H9 (cell line): ENCODE measurements at regions not wholly inside any gene's neighbourhood (a gene's known extent, or its start where the extent isn't known, plus 50 kb on each side); places are given as distances from the start of the nearest gene placed in this dataset.

Source experiments
- DNase-seq: peaks from one replicate; pipeline ENCODE4 v3.0.0-alpha.2; 2017
- H2AFZ ChIP-seq: one replicate; pipeline ENCODE4 v1.6.1; 2013; ENCODE audit warnings: mild to moderate bottlenecking, low read length, control low read depth, moderate library complexity
- H2AK5ac ChIP-seq: 2 replicates; pipeline ENCODE4 v1.6.1; 2013; ENCODE audit warnings: low read length, control low read depth, mixed read lengths; ENCODE audit not compliant: insufficient read length
- H2BK120ac ChIP-seq: one replicate; pipeline ENCODE4 v1.6.1; 2013; ENCODE audit warnings: low read depth, mild to moderate bottlenecking, low read length, control low read depth, inconsistent platforms; ENCODE audit not compliant: poor library complexity, severe bottlenecking
- H2BK12ac ChIP-seq: 2 replicates; pipeline ENCODE4 v1.6.1; 2013; ENCODE audit warnings: low read length, control low read depth, mixed read lengths, low read depth; ENCODE audit not compliant: insufficient read length
- H2BK15ac ChIP-seq: 2 replicates; pipeline ENCODE4 v1.6.1; 2013; ENCODE audit warnings: low read depth, low read length, control low read depth
- H2BK20ac ChIP-seq: one replicate; pipeline ENCODE4 v1.6.1; 2013; ENCODE audit warnings: low read depth, mild to moderate bottlenecking, low read length, control low read depth, inconsistent platforms; ENCODE audit not compliant: poor library complexity, severe bottlenecking
- H2BK5ac ChIP-seq: 2 replicates; pipeline ENCODE4 v1.6.1; 2013; ENCODE audit warnings: low read length, control low read depth, mixed read lengths; ENCODE audit not compliant: insufficient read length
- H3K14ac ChIP-seq: 2 replicates; pipeline ENCODE4 v1.6.1; 2013; ENCODE audit warnings: low read length, control low read depth; ENCODE audit not compliant: insufficient read depth
- H3K18ac ChIP-seq: 2 replicates; pipeline ENCODE4 v1.6.1; 2013; ENCODE audit warnings: low read depth, mild to moderate bottlenecking, mixed read lengths, low read length, control low read depth; ENCODE audit not compliant: insufficient read length
- H3K23ac ChIP-seq: 2 replicates; pipeline ENCODE4 v1.6.1; 2013; ENCODE audit warnings: low read length, control low read depth, mixed read lengths, low read depth; ENCODE audit not compliant: insufficient read length
- H3K23me2 ChIP-seq: 2 replicates; pipeline ENCODE4 v1.6.1; 2013; ENCODE audit warnings: low read depth, mild to moderate bottlenecking, mixed read lengths, low read length, control low read depth; ENCODE audit not compliant: insufficient read length, poor library complexity, severe bottlenecking
- H3K27ac ChIP-seq: 2 replicates; pipeline ENCODE4 v1.5.1; 2013; ENCODE audit warnings: low read length, control low read depth, mixed read lengths, low read depth; ENCODE audit not compliant: insufficient read length
- H3K27me3 ChIP-seq: 2 replicates; pipeline ENCODE4 v1.6.1; 2013; ENCODE audit warnings: low read length, control low read depth, inconsistent platforms; ENCODE audit not compliant: insufficient read depth
- H3K4ac ChIP-seq: 2 replicates; pipeline ENCODE4 v1.6.1; 2013; ENCODE audit warnings: low read depth, mild to moderate bottlenecking, control low read depth, inconsistent platforms, low read length, moderate library complexity
- H3K4me1 ChIP-seq: 2 replicates; pipeline ENCODE4 v1.6.1; 2013; ENCODE audit warnings: low read length, control low read depth, inconsistent platforms; ENCODE audit not compliant: insufficient read depth
- H3K4me2 ChIP-seq: 2 replicates; pipeline ENCODE4 v1.6.1; 2013; ENCODE audit warnings: low read length, control low read depth, mixed read lengths; ENCODE audit not compliant: insufficient read length, insufficient read depth
- H3K56ac ChIP-seq: 2 replicates; pipeline ENCODE4 v1.6.1; 2013; ENCODE audit warnings: low read depth, mild to moderate bottlenecking, mixed read lengths, low read length, control low read depth; ENCODE audit not compliant: insufficient read length
- H3K79me1 ChIP-seq: 2 replicates; pipeline ENCODE4 v1.6.1; 2013; ENCODE audit warnings: low read depth, mild to moderate bottlenecking, moderate library complexity, low read length, control low read depth, inconsistent platforms; ENCODE audit not compliant: insufficient read depth, poor library complexity, severe bottlenecking
- H3K79me2 ChIP-seq: 2 replicates; pipeline ENCODE4 v1.6.1; 2013; ENCODE audit warnings: low read length, control low read depth, inconsistent platforms; ENCODE audit not compliant: insufficient read depth
- H3K9ac ChIP-seq: 2 replicates; pipeline ENCODE4 v1.6.1; 2013; ENCODE audit warnings: low read length, control low read depth, mixed read lengths; ENCODE audit not compliant: insufficient read length; ENCODE audit errors: extremely low read depth
- H3K9me3 ChIP-seq: one replicate; pipeline ENCODE4 v1.6.1; 2013; ENCODE audit warnings: low read depth, low read length, inconsistent platforms; ENCODE audit not compliant: control insufficient read depth
- H3T11ph ChIP-seq: one replicate; pipeline ENCODE4 v1.6.1; 2013; ENCODE audit warnings: mild to moderate bottlenecking, low read length, control low read depth, inconsistent platforms
- H4K20me1 ChIP-seq: one replicate; pipeline ENCODE4 v1.6.1; 2013; ENCODE audit not compliant: control insufficient read depth, insufficient read length, insufficient read depth
- H4K5ac ChIP-seq: 2 replicates; pipeline ENCODE4 v1.6.1; 2013; ENCODE audit warnings: low read depth, mild to moderate bottlenecking, mixed read lengths, low read length, control low read depth; ENCODE audit not compliant: insufficient read length
- H4K8ac ChIP-seq: replicated peaks from 2 replicates; pipeline ENCODE4 v1.6.1; 2013; ENCODE audit warnings: low read length, control low read depth, mixed read lengths, low read depth; ENCODE audit not compliant: insufficient read length
- H4K91ac ChIP-seq: 2 replicates; pipeline ENCODE4 v1.6.1; 2013; ENCODE audit warnings: low read depth, mild to moderate bottlenecking, moderate library complexity, mixed read lengths, low read length, control low read depth; ENCODE audit not compliant: insufficient read length
- H3K27ac Mint-ChIP-seq, 3 experiments: 2 replicates in 2 of 3; 3 replicates in 1 of 3; pipeline ENCODE4 v1.8.0; 2020 to 2021; ENCODE audit warnings: mixed read lengths in 3 of 3, mild to moderate bottlenecking in 1 of 3, moderate library complexity in 1 of 3
- H3K27me3 Mint-ChIP-seq: 2 replicates; pipeline ENCODE4 v1.8.0; 2021; ENCODE audit warnings: low read depth, mild to moderate bottlenecking, moderate library complexity, mixed read lengths
- H3K36me3 Mint-ChIP-seq, 3 experiments: 2 replicates in 2 of 3; 3 replicates in 1 of 3; pipeline ENCODE4 v1.8.0; 2020 to 2021; ENCODE audit warnings: low read depth in 3 of 3, mixed read lengths in 3 of 3; ENCODE audit not compliant: insufficient read depth in 1 of 3
- H3K4me1 Mint-ChIP-seq, 2 experiments: 2 replicates each; pipeline ENCODE4 v1.8.0; 2020; ENCODE audit warnings: mixed read lengths in 2 of 2
- H3K4me3 Mint-ChIP-seq, 2 experiments: 2 replicates in 1 of 2; 3 replicates in 1 of 2; pipeline ENCODE4 v1.8.0; 2020 to 2021; ENCODE audit warnings: mild to moderate bottlenecking in 2 of 2, mixed read lengths in 2 of 2, moderate library complexity in 1 of 2
- H3K9me3 Mint-ChIP-seq, 2 experiments: 2 replicates in 1 of 2; 3 replicates in 1 of 2; pipeline ENCODE4 v1.8.0; 2020; ENCODE audit warnings: mild to moderate bottlenecking in 2 of 2, mixed read lengths in 2 of 2, moderate library complexity in 1 of 2
- CTCF ChIP-seq: fragments of 200-600 bp; sonication (generic); conservative IDR thresholded peaks from 3 replicates; pipeline ENCODE4 v1.8.0; 2021; ENCODE audit warnings: antibody characterized with exemption, mild to moderate bottlenecking
- WGBS: extraction: QIAGEN DNeasy Blood & Tissue Kit; methylation state at CpG from one replicate; pipeline ENCODE4 v1.1.7; 2013; ENCODE audit warnings: missing lambda C conversion rate, low lambda C conversion rate, mixed read lengths; ENCODE audit not compliant: insufficient read length; ENCODE audit errors: extremely low coverage; 5-methylcytosine and 5-hydroxymethylcytosine counted together

GRCh38 chr20:51077686-51078060 lies 54.8 kb upstream of the KCNG1 start:
- Histone ChIP-seq H4K20me1 (no peaks in the 10 kb centered on the region), H4K8ac (no peak overlapping the region), H3K14ac (no peak overlapping the region), H3K4me2 (no peak overlapping the region), H2AFZ (no peak overlapping the region), H3K4ac (no peak overlapping the region), H2BK5ac (no peak overlapping the region), H3K9ac (no peak overlapping the region), H3K79me2 (no peaks in the 10 kb centered on the region), H3K18ac (no peak overlapping the region), H3K27me3 (no peaks in the 10 kb centered on the region), H3K56ac (no peak overlapping the region), H2BK12ac (no peak overlapping the region), H3K4me1 (no peaks in the 10 kb centered on the region; the same call in 1 of the 2 replicates), H3K23ac (no peak overlapping the region), H2BK120ac (no peak overlapping the region), H2AK5ac (no peak overlapping the region), H3K27ac (no peak overlapping the region), H3T11ph (no peak overlapping the region), H2BK15ac (no peak overlapping the region), H3K9me3 (no peaks in the 10 kb centered on the region), H4K5ac (no peak overlapping the region), H2BK20ac (no peak overlapping the region), H4K91ac (no peak overlapping the region), H3K79me1 (no peaks in the 10 kb centered on the region), H3K23me2 (no peaks in the 10 kb centered on the region)
- no peak for TF ChIP-seq CTCF
- WGBS = no CpG with 5 or more reads among the region's 8 CpGs
- H3K4me3 Mint-ChIP-seq = no peak overlapping the region
- no peaks in the 10 kb centered on the region for H3K36me3 Mint-ChIP-seq
- H3K27ac Mint-ChIP-seq = peak overlapping the region in 1 of 3 experiments; percentile 82; a peak in 1 of 7 replicates
- H3K9me3 Mint-ChIP-seq = no peaks in the 10 kb centered on the region; a peak in 1 of 5 replicates
- peaks cover 13 to 14% of the 10 kb centered on the region in 2 experiments for H3K4me1 Mint-ChIP-seq
- peaks cover 8% of the 10 kb centered on the region for H3K27me3 Mint-ChIP-seq
- DNase-seq = no peak
